ENCODE measurements at regions not wholly inside any gene's neighbourhood (a gene's known extent, or its start where the extent isn't known, plus 50 kb on each side); places are given as distances from the start of the nearest gene placed in this dataset.
"Not testable (repeated sequence)": the region's sequence is repeated elsewhere in the genome, so short reads cannot be mapped to it uniquely, and the experiment has no call there.

DNA sequence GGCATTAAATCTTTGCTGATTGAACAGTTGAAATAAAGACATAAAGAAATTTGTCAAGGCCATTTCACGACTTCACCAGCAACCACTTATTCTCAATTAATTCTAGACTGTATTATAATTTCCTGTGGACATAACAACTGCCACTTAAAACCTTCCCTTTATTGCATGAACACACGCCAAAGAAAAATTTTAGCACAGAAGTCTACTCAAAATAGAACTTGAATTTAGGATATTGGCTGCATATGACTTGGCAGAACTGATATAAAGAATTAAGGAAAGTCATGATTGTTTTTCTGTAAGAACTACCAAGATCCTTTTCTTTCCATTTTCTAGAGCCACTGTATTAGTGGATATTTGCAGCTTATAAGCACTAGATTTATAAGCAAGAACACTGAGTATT, 226.5 kb upstream of the AKR1E2 start:
- Histone ChIP-seq H3K4me3 (no peak overlapping the region), H3K36me3 (no peaks in the 10 kb centered on the region), H3K9me3 (no peaks in the 10 kb centered on the region), H3K27ac (no peak overlapping the region), H3K27me3 (no peaks in the 10 kb centered on the region), H3K4me1 (no peaks in the 10 kb centered on the region)
- intact Hi-C loops (cut with DNase I): no loop called here
- DNase-seq (no peak), ATAC-seq (no peak)
- TF ChIP-seq, protein P1, sequence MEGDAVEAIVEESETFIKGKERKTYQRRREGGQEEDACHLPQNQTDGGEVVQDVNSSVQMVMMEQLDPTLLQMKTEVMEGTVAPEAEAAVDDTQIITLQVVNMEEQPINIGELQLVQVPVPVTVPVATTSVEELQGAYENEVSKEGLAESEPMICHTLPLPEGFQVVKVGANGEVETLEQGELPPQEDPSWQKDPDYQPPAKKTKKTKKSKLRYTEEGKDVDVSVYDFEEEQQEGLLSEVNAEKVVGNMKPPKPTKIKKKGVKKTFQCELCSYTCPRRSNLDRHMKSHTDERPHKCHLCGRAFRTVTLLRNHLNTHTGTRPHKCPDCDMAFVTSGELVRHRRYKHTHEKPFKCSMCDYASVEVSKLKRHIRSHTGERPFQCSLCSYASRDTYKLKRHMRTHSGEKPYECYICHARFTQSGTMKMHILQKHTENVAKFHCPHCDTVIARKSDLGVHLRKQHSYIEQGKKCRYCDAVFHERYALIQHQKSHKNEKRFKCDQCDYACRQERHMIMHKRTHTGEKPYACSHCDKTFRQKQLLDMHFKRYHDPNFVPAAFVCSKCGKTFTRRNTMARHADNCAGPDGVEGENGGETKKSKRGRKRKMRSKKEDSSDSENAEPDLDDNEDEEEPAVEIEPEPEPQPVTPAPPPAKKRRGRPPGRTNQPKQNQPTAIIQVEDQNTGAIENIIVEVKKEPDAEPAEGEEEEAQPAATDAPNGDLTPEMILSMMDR (IDR thresholded peaks at IDR 0.05): no peak

DNA sequence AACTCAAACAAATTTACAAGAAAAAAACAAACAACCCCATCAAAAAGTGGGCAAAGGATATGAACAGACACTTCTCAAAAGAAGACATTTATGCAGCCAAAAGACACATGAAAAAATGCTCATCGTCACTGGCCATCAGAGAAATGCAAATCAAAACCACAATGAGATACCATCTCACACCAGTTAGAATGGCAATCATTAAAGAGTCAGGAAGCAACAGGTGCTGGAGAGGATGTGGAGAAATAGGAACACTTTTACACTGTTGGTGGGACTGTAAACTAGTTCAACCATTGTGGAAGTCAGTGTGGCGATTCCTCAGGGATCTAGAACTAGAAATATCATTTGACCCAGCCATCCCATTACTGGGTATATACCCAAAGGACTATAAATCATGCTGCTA, 228.1 kb upstream of the AKR1E2 start:
- H3K27ac ChIP-seq; DNase-seq; H3K36me3 ChIP-seq; H3K9me3 ChIP-seq; H3K27me3 ChIP-seq; intact Hi-C loops (cut with DNase I); H3K4me3 ChIP-seq; H3K4me1 ChIP-seq; ATAC-seq: not testable (repeated sequence)

- no peak for DNase-seq
- no peaks in the 10 kb centered on the region for H3K9me3 ChIP-seq
- no peaks in the 10 kb centered on the region for H3K36me3 ChIP-seq
- no peak overlapping the region for H3K27ac ChIP-seq
- ATAC-seq: no peak
- TF ChIP-seq, protein P1 (IDR thresholded peaks at IDR 0.05): no peak
- no peaks in the 10 kb centered on the region for H3K4me1 ChIP-seq
- intact Hi-C loops (cut with DNase I): no loop called here
- H3K4me3 ChIP-seq: no peak overlapping the region
- H3K27me3 ChIP-seq: no peaks in the 10 kb centered on the region
Measured at GRCh38 chr10:4596951-4597350, 229.1 kb upstream of the AKR1E2 start.

DNA sequence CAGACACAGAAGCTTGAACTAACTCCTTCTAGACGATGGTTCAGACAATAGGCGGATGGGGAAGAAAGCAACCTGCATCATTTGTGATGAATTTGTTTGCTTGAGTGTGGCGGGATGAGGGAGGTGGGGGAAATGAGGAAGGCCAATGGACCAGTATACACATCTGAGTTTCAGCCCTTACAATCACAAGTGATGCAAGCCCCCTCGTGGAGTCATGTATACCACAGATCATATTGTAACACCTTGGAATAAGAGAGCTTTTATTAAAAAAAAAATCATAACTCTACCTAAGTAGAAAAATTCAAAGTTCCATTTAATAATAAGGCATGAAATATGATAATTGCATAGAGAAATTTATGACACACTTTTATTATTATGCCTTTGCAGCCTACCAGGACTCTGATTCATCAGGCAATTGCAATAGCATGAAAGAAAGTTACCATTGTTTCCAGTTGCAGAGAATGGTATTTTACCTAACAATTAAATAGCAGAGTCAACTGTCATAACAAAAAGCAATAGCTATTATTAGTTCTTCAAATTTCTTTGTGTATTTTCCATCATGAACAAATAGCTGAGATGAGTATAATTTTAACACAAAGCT, 230.2 kb upstream of the AKR1E2 start:
- intact Hi-C loops (cut with DNase I): no loop called here
- DNase-seq (no peak), ATAC-seq (no peak)
- H3K27ac ChIP-seq: no peak overlapping the region
- no peak overlapping the region for H3K4me3 ChIP-seq
- H3K36me3 ChIP-seq: no peaks in the 10 kb centered on the region
- H3K27me3 ChIP-seq: no peaks in the 10 kb centered on the region
- no peaks in the 10 kb centered on the region for H3K4me1 ChIP-seq
- H3K9me3 ChIP-seq: no peaks in the 10 kb centered on the region
- TF ChIP-seq, protein P1 (IDR thresholded peaks at IDR 0.05): no peak

- DNase-seq: no peak
- H3K9me3 ChIP-seq: no peaks in the 10 kb centered on the region
- intact Hi-C loops (cut with DNase I): no loop called here
- no peak overlapping the region for H3K4me3 ChIP-seq
- H3K27me3 ChIP-seq: no peaks in the 10 kb centered on the region
- ATAC-seq: no peak
- H3K36me3 ChIP-seq: no peaks in the 10 kb centered on the region
- H3K27ac ChIP-seq: no peak overlapping the region
- TF ChIP-seq, protein P1 (IDR thresholded peaks at IDR 0.05): no peak
- no peaks in the 10 kb centered on the region for H3K4me1 ChIP-seq
Measured at GRCh38 chr10:4590807-4591206, 235.2 kb upstream of the AKR1E2 start.

DNA sequence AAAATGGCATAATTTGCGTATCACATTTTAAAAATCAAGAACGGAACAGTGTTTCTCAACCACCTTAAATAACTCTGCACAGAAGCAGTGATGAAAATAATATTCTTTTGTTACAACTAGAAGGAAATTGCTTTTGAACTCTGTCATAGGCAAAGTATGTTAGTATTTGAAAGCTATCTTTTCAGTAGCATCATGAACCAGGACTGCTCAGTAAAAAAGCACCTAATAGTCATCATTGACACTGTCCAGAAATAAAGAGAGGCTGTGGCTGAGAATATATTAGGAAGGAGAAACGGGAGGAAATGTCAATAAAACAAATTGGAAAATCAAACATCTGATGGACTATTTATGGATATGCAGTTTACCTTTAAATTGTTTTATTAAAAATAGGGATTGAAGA, 237.2 kb upstream of the AKR1E2 start:
- ATAC-seq (no peak), DNase-seq (no peak)
- Histone ChIP-seq H3K4me3 (no peak overlapping the region), H3K36me3 (no peaks in the 10 kb centered on the region), H3K27me3 (no peaks in the 10 kb centered on the region), H3K27ac (no peak overlapping the region), H3K9me3 (no peaks in the 10 kb centered on the region), H3K4me1 (no peaks in the 10 kb centered on the region)
- intact Hi-C loops (cut with DNase I): no loop called here
- TF ChIP-seq, protein P1 (IDR thresholded peaks at IDR 0.05): no peak

All from left lung (tissue), 4 donors.